ENCODE measurements at regions not wholly inside any gene's neighbourhood (a gene's known extent, or its start where the extent isn't known, plus 50 kb on each side); places are given as distances from the start of the nearest gene placed in this dataset.

DNA sequence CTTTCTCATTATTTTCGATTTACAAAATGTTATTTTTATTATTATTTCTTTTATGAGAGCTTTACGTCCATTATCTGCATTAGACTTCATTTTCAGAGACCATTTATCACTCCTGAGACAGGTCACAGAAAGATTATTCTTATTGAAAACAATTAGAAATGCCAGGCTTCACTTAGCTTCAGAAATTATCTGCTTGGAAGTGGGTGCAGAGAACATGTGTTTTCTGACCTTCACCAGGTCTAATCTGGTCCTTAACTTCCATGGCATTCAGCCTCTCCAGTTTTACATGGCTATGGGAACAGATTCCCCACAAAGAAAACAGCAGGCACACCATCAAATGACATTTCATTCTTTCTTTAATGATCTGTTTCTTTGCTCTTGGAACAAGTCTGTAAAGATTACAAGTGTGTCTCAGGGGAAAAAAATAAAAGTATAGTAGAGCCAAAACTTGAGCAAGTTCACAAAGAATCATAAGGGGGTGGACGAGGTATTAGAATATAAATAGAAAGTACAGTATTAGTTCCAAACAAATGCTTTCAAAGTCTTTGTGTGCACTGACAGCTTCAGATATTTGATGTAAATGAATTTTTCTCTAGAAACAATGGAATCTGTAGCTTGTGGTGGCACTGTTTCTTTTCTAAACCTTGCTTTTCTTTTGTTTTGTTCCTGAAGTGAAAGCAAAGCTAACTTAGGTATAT is 294.2 kb upstream of the MEIS2 start:
- TF ChIP-seq POLR2A (IDR thresholded peaks at IDR 0.05; ENCODE audit: extremely low read depth, insufficient read length) = no peak
- TF ChIP-seq, protein P1, sequence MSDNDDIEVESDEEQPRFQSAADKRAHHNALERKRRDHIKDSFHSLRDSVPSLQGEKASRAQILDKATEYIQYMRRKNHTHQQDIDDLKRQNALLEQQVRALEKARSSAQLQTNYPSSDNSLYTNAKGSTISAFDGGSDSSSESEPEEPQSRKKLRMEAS (IDR thresholded peaks at IDR 0.05; ENCODE audit: low read depth, low read length) = no peak
- TF ChIP-seq, protein P2, sequence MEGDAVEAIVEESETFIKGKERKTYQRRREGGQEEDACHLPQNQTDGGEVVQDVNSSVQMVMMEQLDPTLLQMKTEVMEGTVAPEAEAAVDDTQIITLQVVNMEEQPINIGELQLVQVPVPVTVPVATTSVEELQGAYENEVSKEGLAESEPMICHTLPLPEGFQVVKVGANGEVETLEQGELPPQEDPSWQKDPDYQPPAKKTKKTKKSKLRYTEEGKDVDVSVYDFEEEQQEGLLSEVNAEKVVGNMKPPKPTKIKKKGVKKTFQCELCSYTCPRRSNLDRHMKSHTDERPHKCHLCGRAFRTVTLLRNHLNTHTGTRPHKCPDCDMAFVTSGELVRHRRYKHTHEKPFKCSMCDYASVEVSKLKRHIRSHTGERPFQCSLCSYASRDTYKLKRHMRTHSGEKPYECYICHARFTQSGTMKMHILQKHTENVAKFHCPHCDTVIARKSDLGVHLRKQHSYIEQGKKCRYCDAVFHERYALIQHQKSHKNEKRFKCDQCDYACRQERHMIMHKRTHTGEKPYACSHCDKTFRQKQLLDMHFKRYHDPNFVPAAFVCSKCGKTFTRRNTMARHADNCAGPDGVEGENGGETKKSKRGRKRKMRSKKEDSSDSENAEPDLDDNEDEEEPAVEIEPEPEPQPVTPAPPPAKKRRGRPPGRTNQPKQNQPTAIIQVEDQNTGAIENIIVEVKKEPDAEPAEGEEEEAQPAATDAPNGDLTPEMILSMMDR (IDR thresholded peaks at IDR 0.05; ENCODE audit: low read depth, low read length) = no peak
- TF ChIP-seq MYC (IDR thresholded peaks at IDR 0.05; ENCODE audit: low read depth, low read length) = no peak

Measured in NB4 (cell line).